Gastrocnemius medialis (tissue), 4 donors: ENCODE measurements at regions not wholly inside any gene's neighbourhood (a gene's known extent, or its start where the extent isn't known, plus 50 kb on each side); places are given as distances from the start of the nearest gene placed in this dataset.

Experiments used
- ATAC-seq, 2 donors: fragments of 150-250 bp; one replicate each; pipeline ENCODE4 v1.9.1; 2016
- DNase-seq, 2 donors: peaks; one replicate each; pipeline ENCODE4 v3.0.0-alpha.2; 2019
- H3K27ac ChIP-seq, 4 donors: fragments of 200-600 bp; sonication (generic); 1 replicate in 1 of 4; 2 replicates in 3 of 4; pipeline ENCODE4 v1.5.1; 2016 to 2018; ENCODE audit warnings: mild to moderate bottlenecking in 2 of 4, moderate library complexity in 1 of 4
- H3K27me3 ChIP-seq, 3 donors: fragments of 200-600 bp; sonication (generic) in 2 of 3; 1 replicate in 1 of 3; 2 replicates in 2 of 3; pipeline versions ENCODE4 v1.5.1 to v1.6.0; 2016 to 2019; ENCODE audit warnings: mild to moderate bottlenecking in 1 of 3, moderate library complexity in 1 of 3
- H3K36me3 ChIP-seq, 2 donors: fragments of 200-600 bp; sonication (generic) in 1 of 2; one replicate each; pipeline ENCODE4 v1.5.1; 2017 to 2018
- H3K4me1 ChIP-seq, 2 donors: fragments of 200-600 bp; sonication (generic) in 1 of 2; one replicate each; pipeline ENCODE4 v1.5.1; 2016 to 2017; ENCODE audit warnings: mild to moderate bottlenecking in 2 of 2
- H3K4me3 ChIP-seq, 4 donors: fragments of 200-600 bp; sonication (generic) in 3 of 4; 1 replicate in 1 of 4; 2 replicates in 3 of 4; pipeline ENCODE4 v1.5.1; 2016 to 2019; ENCODE audit warnings: mild to moderate bottlenecking in 2 of 4
- H3K9me3 ChIP-seq, 3 donors: fragments of 200-600 bp; sonication (generic) in 2 of 3; 1 replicate in 1 of 3; 2 replicates in 2 of 3; pipeline ENCODE4 v1.5.1; 2016 to 2019
- POLR2A ChIP-seq, 2 donors: fragments of 450-650 bp; IDR thresholded peaks; one replicate each; pipeline ENCODE4 v1.6.1; 2017; ENCODE audit warnings: antibody characterized with exemption in 2 of 2, mild to moderate bottlenecking in 2 of 2, moderate library complexity in 2 of 2
- in situ Hi-C, 4 donors: fragments of 200-750 bp; cut with MboI; loops; one replicate each; pipeline versions ENCODE4 v1.15.0 to v1.8.0; 2017; ENCODE audit warnings: low sequenced_read_pairs in 4 of 4
- intact Hi-C: fragments of 100-400 bp; cut with DNase I; formaldehyde crosslinking; loops from one replicate; pipeline ENCODE4 v1.15.1; 2023; ENCODE audit warnings: low total_unique reads
- TF ChIP-seq, protein P1 (sequence below), 5 experiments: fragments of 450-650 bp in 3 of 5; fragments of 200-600 bp in 2 of 5; sonication (generic) in 2 of 5; IDR thresholded peaks in 4 of 5; conservative IDR thresholded peaks in 1 of 5; 1 replicate in 4 of 5; 2 replicates in 1 of 5; pipeline ENCODE4 v1.5.1; 2016 to 2019; ENCODE audit warnings: antibody characterized with exemption in 5 of 5, mild to moderate bottlenecking in 3 of 5, moderate library complexity in 3 of 5

GRCh38 chr11:30798547-30799236 is 212.5 kb upstream of the MPPED2 start:
- no peaks in the 10 kb centered on the region for H3K27me3 ChIP-seq
- no peaks in the 10 kb centered on the region for H3K36me3 ChIP-seq
- ATAC-seq (no peak), DNase-seq (no peak)
- H3K4me1 ChIP-seq = peaks cover 0 to 7% of the 10 kb centered on the region in 2 donors
- TF ChIP-seq POLR2A (IDR thresholded peaks at IDR 0.05) = no peak
- TF ChIP-seq, protein P1, sequence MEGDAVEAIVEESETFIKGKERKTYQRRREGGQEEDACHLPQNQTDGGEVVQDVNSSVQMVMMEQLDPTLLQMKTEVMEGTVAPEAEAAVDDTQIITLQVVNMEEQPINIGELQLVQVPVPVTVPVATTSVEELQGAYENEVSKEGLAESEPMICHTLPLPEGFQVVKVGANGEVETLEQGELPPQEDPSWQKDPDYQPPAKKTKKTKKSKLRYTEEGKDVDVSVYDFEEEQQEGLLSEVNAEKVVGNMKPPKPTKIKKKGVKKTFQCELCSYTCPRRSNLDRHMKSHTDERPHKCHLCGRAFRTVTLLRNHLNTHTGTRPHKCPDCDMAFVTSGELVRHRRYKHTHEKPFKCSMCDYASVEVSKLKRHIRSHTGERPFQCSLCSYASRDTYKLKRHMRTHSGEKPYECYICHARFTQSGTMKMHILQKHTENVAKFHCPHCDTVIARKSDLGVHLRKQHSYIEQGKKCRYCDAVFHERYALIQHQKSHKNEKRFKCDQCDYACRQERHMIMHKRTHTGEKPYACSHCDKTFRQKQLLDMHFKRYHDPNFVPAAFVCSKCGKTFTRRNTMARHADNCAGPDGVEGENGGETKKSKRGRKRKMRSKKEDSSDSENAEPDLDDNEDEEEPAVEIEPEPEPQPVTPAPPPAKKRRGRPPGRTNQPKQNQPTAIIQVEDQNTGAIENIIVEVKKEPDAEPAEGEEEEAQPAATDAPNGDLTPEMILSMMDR (IDR thresholded peaks at IDR 0.05 in 4 of 5, conservative IDR thresholded peaks at IDR 0.05 in 1 of 5) = no peak
- no peak overlapping the region for H3K27ac ChIP-seq
- in situ Hi-C loops = no loop called here
- H3K4me3 ChIP-seq = no peak overlapping the region
- H3K9me3 ChIP-seq = no peaks in the 10 kb centered on the region
- intact Hi-C loops = no loop called here

GRCh38 chr11:30789270-30789669 is 203.1 kb upstream of the MPPED2 start:
- in situ Hi-C loops = no loop called here
- Histone ChIP-seq H3K4me1 (no peaks in the 10 kb centered on the region), H3K9me3 (no peaks in the 10 kb centered on the region), H3K4me3 (no peak overlapping the region), H3K36me3 (no peaks in the 10 kb centered on the region), H3K27me3 (no peaks in the 10 kb centered on the region), H3K27ac (no peak overlapping the region)
- ATAC-seq = peak in 1 of 2 donors; percentile 62
- TF ChIP-seq, protein P1 (IDR thresholded peaks at IDR 0.05 in 4 of 5, conservative IDR thresholded peaks at IDR 0.05 in 1 of 5) = no peak
- TF ChIP-seq POLR2A (IDR thresholded peaks at IDR 0.05) = no peak
- intact Hi-C loops = no loop called here
- peak in 1 of 2 donors; percentile 11 for DNase-seq

- DNase-seq (no peak), ATAC-seq (no peak)
- Histone ChIP-seq H3K27ac (no peak overlapping the region), H3K27me3 (no peaks in the 10 kb centered on the region), H3K4me3 (no peak overlapping the region), H3K4me1 (no peaks in the 10 kb centered on the region), H3K9me3 (no peaks in the 10 kb centered on the region), H3K36me3 (no peaks in the 10 kb centered on the region)
- intact Hi-C loops = no loop called here
- TF ChIP-seq POLR2A (IDR thresholded peaks at IDR 0.05) = no peak
- TF ChIP-seq, protein P1 (IDR thresholded peaks at IDR 0.05 in 4 of 5, conservative IDR thresholded peaks at IDR 0.05 in 1 of 5) = no peak
- in situ Hi-C loops = no loop called here
Observed at GRCh38 chr11:30788849-30789248, 202.7 kb upstream of the MPPED2 start.

DNA sequence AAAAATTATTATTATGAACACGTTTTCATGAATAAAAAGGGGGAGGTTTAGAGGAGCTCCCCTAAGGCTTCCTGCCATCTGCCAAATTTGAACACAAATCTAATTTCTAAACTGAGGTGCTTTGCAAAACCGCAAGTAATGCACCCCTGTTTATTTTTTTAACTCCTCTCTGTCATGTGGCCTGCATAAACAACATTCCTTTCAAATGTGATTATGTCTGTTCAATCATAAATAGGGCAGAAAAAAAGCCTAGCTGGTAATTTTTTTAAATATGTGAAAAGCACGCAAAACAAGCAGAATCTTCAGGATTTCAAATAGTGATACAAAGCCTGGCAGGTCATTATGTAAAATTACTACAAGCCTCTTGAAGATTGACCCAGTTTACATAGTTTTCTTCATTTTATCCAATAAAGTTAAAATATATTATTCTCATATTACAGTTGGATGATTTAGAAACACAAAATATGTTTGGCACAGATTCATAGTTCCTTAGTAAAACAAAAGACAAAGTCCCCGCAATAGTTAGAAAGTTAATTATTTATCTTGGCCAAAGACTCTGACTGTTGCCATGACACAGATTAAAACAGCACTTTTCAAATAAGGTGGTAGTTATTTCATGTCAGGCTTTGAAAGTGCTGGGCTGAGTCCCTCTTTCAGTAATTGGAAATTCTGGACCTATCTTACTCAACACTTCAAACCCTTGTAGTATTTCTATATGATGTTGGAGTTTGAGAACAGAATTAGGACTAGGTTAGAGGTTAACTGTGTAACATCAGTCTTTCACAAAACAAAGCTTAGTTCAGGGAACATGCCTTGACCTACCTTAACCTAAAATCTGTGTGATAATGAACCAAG is 200.3 kb upstream of the MPPED2 start:
- intact Hi-C loops (no loop called here), in situ Hi-C loops (no loop called here)
- no peak overlapping the region for H3K4me3 ChIP-seq
- no peak overlapping the region for H3K27ac ChIP-seq
- DNase-seq (no peak), ATAC-seq (no peak)
- no peak for TF ChIP-seq POLR2A (IDR thresholded peaks at IDR 0.05)
- TF ChIP-seq, protein P1 (IDR thresholded peaks at IDR 0.05 in 4 of 5, conservative IDR thresholded peaks at IDR 0.05 in 1 of 5) = no peak
- H3K9me3 ChIP-seq = no peaks in the 10 kb centered on the region
- H3K4me1 ChIP-seq = no peaks in the 10 kb centered on the region
- H3K27me3 ChIP-seq = no peaks in the 10 kb centered on the region
- H3K36me3 ChIP-seq = no peaks in the 10 kb centered on the region
